Endothelial cell of umbilical vein (primary cell): ENCODE measurements at regions not wholly inside any gene's neighbourhood (a gene's known extent, or its start where the extent isn't known, plus 50 kb on each side); places are given as distances from the start of the nearest gene placed in this dataset.

Experiments
- BruUV-seq: library from RNA; stranded (reverse); fragments of 400-500 nt; replicated peaks from 2 replicates; lab custom pipeline; 2021; lab: Mats Ljungman, UMichigan
- CTCF ChIA-PET: fragments of 300-600, 350-600 bp; sonication (Branson Sonifier 250); formaldehyde crosslinking; loops from one replicate; lab custom pipeline; 2021; ENCODE audit warnings: antibody characterized with exemption, inconsistent platforms; lab: Charles Lee
- POLR2A ChIA-PET: fragments of 300-600, 350-600 bp; sonication (Branson Sonifier 250); formaldehyde crosslinking; loops from one replicate; lab custom pipeline; 2021; ENCODE audit warnings: antibody characterized with exemption, inconsistent platforms; lab: Charles Lee
- DNase-seq: peaks from one replicate; pipeline ENCODE4 v3.0.0-alpha.2; 2011; ENCODE audit warnings: low read depth, low spot score
- FAIRE-seq: peaks from 2 replicates; lab custom pipeline; 2011; peaks lifted over from hg19 to GRCh38; lab: Jason Lieb, UNC
- H2AFZ ChIP-seq: 2 replicates; pipeline ENCODE4 v1.6.0; 2012; ENCODE audit warnings: low read depth, low read length, control low read depth, inconsistent platforms
- H3K27ac ChIP-seq: 2 replicates; pipeline ENCODE4 v1.5.1; 2011; ENCODE audit warnings: low read depth, mild to moderate bottlenecking, control low read depth, low read length, moderate library complexity; ENCODE audit not compliant: insufficient read depth
- H3K27me3 ChIP-seq, 2 experiments: 2 replicates each; pipeline versions ENCODE4 v1.6.0 to v1.6.1; 2011; ENCODE audit warnings: low read length in 2 of 2, mixed read lengths in 1 of 2; ENCODE audit not compliant: control insufficient read depth in 2 of 2, insufficient read depth in 2 of 2
- H3K36me3 ChIP-seq, 2 experiments: 2 replicates in 1 of 2; 3 replicates in 1 of 2; pipeline ENCODE4 v1.5.1; 2011; ENCODE audit warnings: low read length in 2 of 2, mild to moderate bottlenecking in 1 of 2, moderate library complexity in 1 of 2; ENCODE audit not compliant: control insufficient read depth in 2 of 2, insufficient read depth in 2 of 2; ENCODE audit errors: extremely low read depth in 1 of 2
- H3K4me1 ChIP-seq: 3 replicates; pipeline ENCODE4 v1.5.1; 2011; ENCODE audit warnings: mild to moderate bottlenecking, low read length; ENCODE audit not compliant: control insufficient read depth, insufficient read depth; ENCODE audit errors: extremely low read depth
- H3K4me2 ChIP-seq: 2 replicates; pipeline ENCODE4 v1.6.1; 2011; ENCODE audit warnings: low read length, control low read depth, mixed read lengths; ENCODE audit not compliant: insufficient read depth
- H3K4me3 ChIP-seq, 3 experiments: fragments of 200-600 bp in 1 of 3; sonication (generic), shearing (Covaris generic) in 1 of 3; replicated peaks in 1 of 3; 2 replicates each; pipeline ENCODE4 v1.5.1; 2011 to 2016; ENCODE audit warnings: control low read depth in 3 of 3, low read length in 3 of 3, mild to moderate bottlenecking in 2 of 3, inconsistent platforms in 1 of 3, low read depth in 1 of 3, moderate library complexity in 1 of 3; ENCODE audit not compliant: insufficient read depth in 1 of 3
- H3K79me2 ChIP-seq: 2 replicates; pipeline ENCODE4 v1.6.0; 2012; ENCODE audit warnings: low read length, inconsistent platforms; ENCODE audit not compliant: control insufficient read depth, insufficient read depth
- H3K9ac ChIP-seq: replicated peaks from 2 replicates; pipeline ENCODE3; 2011; ENCODE audit warnings: low read length, control low read depth; ENCODE audit not compliant: insufficient read depth; ENCODE audit errors: extremely low read depth
- H3K9me1 ChIP-seq: replicated peaks from 3 replicates; pipeline ENCODE4 v1.6.0; 2011; ENCODE audit warnings: mild to moderate bottlenecking, low read length; ENCODE audit not compliant: control insufficient read depth, insufficient read depth; ENCODE audit errors: extremely low read depth
- H3K9me3 ChIP-seq: replicated peaks from 2 replicates; pipeline ENCODE4 v1.5.1; 2012; ENCODE audit warnings: low read length, inconsistent platforms; ENCODE audit not compliant: control insufficient read depth, insufficient read depth
- H4K20me1 ChIP-seq: replicated peaks from 2 replicates; pipeline ENCODE3; 2011; ENCODE audit warnings: mild to moderate bottlenecking, low read length; ENCODE audit not compliant: control insufficient read depth, insufficient read depth; ENCODE audit errors: extremely low read depth
- EZH2 ChIP-seq: IDR thresholded peaks from 2 replicates; pipeline ENCODE4 v1.6.1; 2012; ENCODE audit warnings: borderline replicate concordance, low read depth, mild to moderate bottlenecking, moderate library complexity, low read length, inconsistent platforms; ENCODE audit not compliant: severe bottlenecking
- FOS ChIP-seq: IDR thresholded peaks from 2 replicates; pipeline ENCODE4 v1.6.1; 2011; ENCODE audit warnings: mild to moderate bottlenecking, low read length, moderate library complexity, borderline replicate concordance; ENCODE audit not compliant: insufficient read depth
- GATA2 ChIP-seq: IDR thresholded peaks from 2 replicates; pipeline ENCODE4 v1.7.0; 2011; ENCODE audit warnings: low read depth, mild to moderate bottlenecking, moderate library complexity, mixed read lengths, low read length; ENCODE audit not compliant: insufficient read length, insufficient read depth
- JUN ChIP-seq: IDR thresholded peaks from 2 replicates; pipeline ENCODE4 v1.6.1; 2011; ENCODE audit warnings: borderline replicate concordance, low read depth; ENCODE audit not compliant: insufficient read length, insufficient read depth
- MAX ChIP-seq: IDR thresholded peaks from 2 replicates; pipeline ENCODE4 v1.6.1; 2011; ENCODE audit not compliant: insufficient read depth, insufficient read length
- MYC ChIP-seq: IDR thresholded peaks from one replicate; pipeline ENCODE4 v1.6.1; 2011; ENCODE audit warnings: mild to moderate bottlenecking, low read depth, low read length
- POLR2A ChIP-seq: IDR thresholded peaks from 2 replicates; pipeline ENCODE4 v1.6.1; 2012; ENCODE audit warnings: low read depth, mild to moderate bottlenecking, control low read depth, low read length
- POLR2AphosphoS5 ChIP-seq: IDR thresholded peaks from 2 replicates; pipeline ENCODE4 v1.6.1; 2012; ENCODE audit warnings: low read depth, mild to moderate bottlenecking, control low read depth, low read length, moderate library complexity; ENCODE audit not compliant: insufficient read depth
- dilution Hi-C: fragments of 300-500 bp; cut with MboI; formaldehyde crosslinking; loops from one replicate; pipeline ENCODE4 v1.15.0; 2019; ENCODE audit warnings: low sequenced_read_pairs; ENCODE audit not compliant: extremely low pct_ligation_motif_present
- intact Hi-C: fragments of 100-400 bp; cut with micrococcal nuclease; formaldehyde crosslinking; loops from one replicate; pipeline ENCODE4 v1.10.0; 2022
- TF ChIP-seq, protein P1 (sequence below), 2 donors: IDR thresholded peaks; 1 replicate in 1 of 2; 2 replicates in 1 of 2; pipeline ENCODE4 v1.5.1; 2011; ENCODE audit warnings: low read length in 2 of 2, mild to moderate bottlenecking in 2 of 2, moderate library complexity in 2 of 2, control low read depth in 1 of 2, inconsistent platforms in 1 of 2, low read depth in 1 of 2; ENCODE audit not compliant: insufficient read depth in 1 of 2; ENCODE audit errors: extremely low read depth in 1 of 2

GRCh38 chr3:180131169-180131568 is 94.4 kb upstream of the PEX5L start:
- no peak overlapping the region for H3K4me2 ChIP-seq
- dilution Hi-C loops: no loop called here
- no peaks in the 10 kb centered on the region for H4K20me1 ChIP-seq
- H2AFZ ChIP-seq: no peak overlapping the region
- no TSS peak for BruUV-seq
- POLR2A ChIA-PET: no interaction called here
- H3K4me3 ChIP-seq: no peak overlapping the region
- DNase-seq (no peak), FAIRE-seq (no peak)
- CTCF ChIA-PET: no interaction called here
- H3K27me3 ChIP-seq: no peaks in the 10 kb centered on the region
- no peaks in the 10 kb centered on the region for H3K36me3 ChIP-seq
- H3K9me1 ChIP-seq: no peaks in the 10 kb centered on the region
- TF ChIP-seq GATA2 (no peak), MAX (no peak), EZH2 (no peak), MYC (no peak), POLR2AphosphoS5 (no peak), JUN (no peak), POLR2A (no peak), FOS (no peak)
- TF ChIP-seq, protein P1, sequence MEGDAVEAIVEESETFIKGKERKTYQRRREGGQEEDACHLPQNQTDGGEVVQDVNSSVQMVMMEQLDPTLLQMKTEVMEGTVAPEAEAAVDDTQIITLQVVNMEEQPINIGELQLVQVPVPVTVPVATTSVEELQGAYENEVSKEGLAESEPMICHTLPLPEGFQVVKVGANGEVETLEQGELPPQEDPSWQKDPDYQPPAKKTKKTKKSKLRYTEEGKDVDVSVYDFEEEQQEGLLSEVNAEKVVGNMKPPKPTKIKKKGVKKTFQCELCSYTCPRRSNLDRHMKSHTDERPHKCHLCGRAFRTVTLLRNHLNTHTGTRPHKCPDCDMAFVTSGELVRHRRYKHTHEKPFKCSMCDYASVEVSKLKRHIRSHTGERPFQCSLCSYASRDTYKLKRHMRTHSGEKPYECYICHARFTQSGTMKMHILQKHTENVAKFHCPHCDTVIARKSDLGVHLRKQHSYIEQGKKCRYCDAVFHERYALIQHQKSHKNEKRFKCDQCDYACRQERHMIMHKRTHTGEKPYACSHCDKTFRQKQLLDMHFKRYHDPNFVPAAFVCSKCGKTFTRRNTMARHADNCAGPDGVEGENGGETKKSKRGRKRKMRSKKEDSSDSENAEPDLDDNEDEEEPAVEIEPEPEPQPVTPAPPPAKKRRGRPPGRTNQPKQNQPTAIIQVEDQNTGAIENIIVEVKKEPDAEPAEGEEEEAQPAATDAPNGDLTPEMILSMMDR (IDR thresholded peaks at IDR 0.05; ENCODE audit: extremely low read depth in 1 of 2, insufficient read depth in 1 of 2, low read depth in 1 of 2, low read length in 2 of 2): no peak
- no peaks in the 10 kb centered on the region for H3K4me1 ChIP-seq
- H3K79me2 ChIP-seq: no peaks in the 10 kb centered on the region
- H3K27ac ChIP-seq: no peak overlapping the region
- H3K9ac ChIP-seq: no peak overlapping the region
- H3K9me3 ChIP-seq: no peaks in the 10 kb centered on the region
- intact Hi-C loops: no loop called here
